SK-MEL-5 (cell line): ENCODE measurements at regions not wholly inside any gene's neighbourhood (a gene's known extent, or its start where the extent isn't known, plus 50 kb on each side); places are given as distances from the start of the nearest gene placed in this dataset.

Source experiments
- DNase-seq: peaks from one replicate; pipeline ENCODE4 v3.0.0-alpha.2; 2016; ENCODE audit warnings: low read depth, low spot score
- in situ Hi-C: cut with HindIII; loops from 2 replicates; pipeline ENCODE4 v1.10.0; 2016; ENCODE audit warnings: low sequenced_read_pairs, high pct_unique_total_duplicates, low pct_unique_long_range_greater_than_20kb

GRCh38 chr4:35539404-35540055 lies 704.8 kb downstream of the ARAP2 start:
- in situ Hi-C loops, result no loop called here
- DNase-seq, result no peak

- no peak for DNase-seq
Measured at GRCh38 chr4:35541146-35541887, 703.0 kb downstream of the ARAP2 start.

GRCh38 chr4:35541888-35542213 lies 702.5 kb downstream of the ARAP2 start:
- in situ Hi-C loops, result no loop called here
- DNase-seq, result peak; percentile 47

More at GRCh38 chr4:35541146-35541887, 703.0 kb downstream of the ARAP2 start:
- in situ Hi-C loops, result no loop called here

GRCh38 chr4:35548921-35549320 lies 695.4 kb downstream of the ARAP2 start:
- in situ Hi-C loops, result no loop called here
- DNase-seq, result no peak

- in situ Hi-C loops, result no loop called here
- no peak for DNase-seq
Measured at GRCh38 chr4:35556387-35556786, 687.9 kb downstream of the ARAP2 start.

GRCh38 chr4:35559559-35560365 lies 684.6 kb downstream of the ARAP2 start:
- in situ Hi-C loops, result no loop called here

GRCh38 chr4:35562861-35563260 lies 681.5 kb downstream of the ARAP2 start:
- DNase-seq, result no peak
- in situ Hi-C loops, result no loop called here

More at GRCh38 chr4:35559559-35560365, 684.6 kb downstream of the ARAP2 start:
- no peak for DNase-seq

GRCh38 chr4:35565640-35566039 lies 678.7 kb downstream of the ARAP2 start:
- DNase-seq, result no peak
- in situ Hi-C loops, result no loop called here

- no peak for DNase-seq
- in situ Hi-C loops, result no loop called here
Measured at GRCh38 chr4:35591035-35591434, 653.3 kb downstream of the ARAP2 start.

- DNase-seq, result no peak
- in situ Hi-C loops, result no loop called here
Measured at GRCh38 chr4:35604252-35604651, 640.1 kb downstream of the ARAP2 start.

GRCh38 chr4:35604724-35605123 lies 639.6 kb downstream of the ARAP2 start:
- in situ Hi-C loops, result no loop called here
- no peak for DNase-seq

- DNase-seq, result no peak
- in situ Hi-C loops, result no loop called here
Measured at GRCh38 chr4:35608205-35608604, 636.1 kb downstream of the ARAP2 start.

GRCh38 chr4:35614120-35614519 lies 630.2 kb downstream of the ARAP2 start:
- DNase-seq, result no peak
- in situ Hi-C loops, result no loop called here

- no peak for DNase-seq
- in situ Hi-C loops, result no loop called here
Measured at GRCh38 chr4:35639929-35640328, 604.4 kb downstream of the ARAP2 start.

- in situ Hi-C loops, result no loop called here
- DNase-seq, result no peak
Measured at GRCh38 chr4:35643661-35644060, 600.7 kb downstream of the ARAP2 start.

GRCh38 chr4:35644591-35644990 lies 599.7 kb downstream of the ARAP2 start:
- in situ Hi-C loops, result no loop called here

GRCh38 chr4:35649011-35649410 lies 595.3 kb downstream of the ARAP2 start:
- DNase-seq, result no peak
- in situ Hi-C loops, result no loop called here

More at GRCh38 chr4:35644591-35644990, 599.7 kb downstream of the ARAP2 start:
- no peak for DNase-seq

GRCh38 chr4:35649778-35650177 lies 594.5 kb downstream of the ARAP2 start:
- in situ Hi-C loops, result no loop called here
- no peak for DNase-seq
